ENCODE measurements at regions not wholly inside any gene's neighbourhood (a gene's known extent, or its start where the extent isn't known, plus 50 kb on each side); places are given as distances from the start of the nearest gene placed in this dataset.

DNA sequence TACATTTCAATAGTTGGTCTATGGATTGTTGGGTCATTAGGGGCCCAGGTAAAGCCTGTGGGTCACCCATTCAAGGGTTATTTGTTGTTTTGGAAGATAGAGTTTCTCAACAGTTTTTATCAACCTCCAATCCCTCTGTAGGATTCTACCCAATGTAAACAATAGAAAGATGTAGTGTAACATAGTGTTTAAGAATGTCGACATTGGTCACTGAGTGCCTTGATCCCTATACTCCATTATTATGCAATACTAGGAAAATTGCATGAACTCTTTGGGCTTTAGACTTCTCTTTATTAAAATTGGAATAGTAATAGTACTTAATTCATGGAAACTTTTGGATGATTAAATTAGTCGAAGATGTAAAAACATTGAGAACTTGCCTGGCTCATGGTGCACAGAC is 292.1 kb downstream of the GPD2 start:
- no peak overlapping the region for H3K4me3 ChIP-seq (ENCODE audit: low read depth, low read length)
- TF ChIP-seq, protein P1, sequence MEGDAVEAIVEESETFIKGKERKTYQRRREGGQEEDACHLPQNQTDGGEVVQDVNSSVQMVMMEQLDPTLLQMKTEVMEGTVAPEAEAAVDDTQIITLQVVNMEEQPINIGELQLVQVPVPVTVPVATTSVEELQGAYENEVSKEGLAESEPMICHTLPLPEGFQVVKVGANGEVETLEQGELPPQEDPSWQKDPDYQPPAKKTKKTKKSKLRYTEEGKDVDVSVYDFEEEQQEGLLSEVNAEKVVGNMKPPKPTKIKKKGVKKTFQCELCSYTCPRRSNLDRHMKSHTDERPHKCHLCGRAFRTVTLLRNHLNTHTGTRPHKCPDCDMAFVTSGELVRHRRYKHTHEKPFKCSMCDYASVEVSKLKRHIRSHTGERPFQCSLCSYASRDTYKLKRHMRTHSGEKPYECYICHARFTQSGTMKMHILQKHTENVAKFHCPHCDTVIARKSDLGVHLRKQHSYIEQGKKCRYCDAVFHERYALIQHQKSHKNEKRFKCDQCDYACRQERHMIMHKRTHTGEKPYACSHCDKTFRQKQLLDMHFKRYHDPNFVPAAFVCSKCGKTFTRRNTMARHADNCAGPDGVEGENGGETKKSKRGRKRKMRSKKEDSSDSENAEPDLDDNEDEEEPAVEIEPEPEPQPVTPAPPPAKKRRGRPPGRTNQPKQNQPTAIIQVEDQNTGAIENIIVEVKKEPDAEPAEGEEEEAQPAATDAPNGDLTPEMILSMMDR (conservative IDR thresholded peaks at IDR 0.05; ENCODE audit: low read depth, low read length): no peak
- DNase-seq (ENCODE audit: low read depth): no peak

- TF ChIP-seq, protein P1 (conservative IDR thresholded peaks at IDR 0.05; ENCODE audit: low read depth, low read length): no peak
- no peak overlapping the region for H3K4me3 ChIP-seq (ENCODE audit: low read depth, low read length)
- DNase-seq (ENCODE audit: low read depth): no peak
Measured at GRCh38 chr2:156731506-156731905, 295.3 kb downstream of the GPD2 start.

DNA sequence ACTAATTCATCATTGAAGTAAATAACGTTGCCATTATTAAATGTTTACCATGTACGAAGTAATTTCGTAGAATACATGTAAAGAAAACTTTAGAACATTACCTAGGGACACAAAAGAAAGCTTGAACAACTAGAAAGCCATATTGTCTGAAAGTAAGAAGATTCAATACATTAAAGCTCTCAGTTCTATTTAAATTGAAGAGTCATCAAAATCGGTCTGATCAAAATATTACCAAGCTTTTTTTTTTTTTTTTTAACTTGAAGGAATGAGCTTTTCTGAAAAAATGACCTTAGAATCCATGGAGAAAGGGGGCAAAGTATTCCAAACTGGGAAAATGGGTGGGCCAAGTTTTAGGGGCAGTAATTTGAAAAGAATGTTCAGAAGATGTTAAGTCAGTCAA is 300.8 kb downstream of the GPD2 start:
- DNase-seq (ENCODE audit: low read depth): no peak
- no peak overlapping the region for H3K4me3 ChIP-seq (ENCODE audit: low read depth, low read length)
- TF ChIP-seq, protein P1 (conservative IDR thresholded peaks at IDR 0.05; ENCODE audit: low read depth, low read length): no peak

DNA sequence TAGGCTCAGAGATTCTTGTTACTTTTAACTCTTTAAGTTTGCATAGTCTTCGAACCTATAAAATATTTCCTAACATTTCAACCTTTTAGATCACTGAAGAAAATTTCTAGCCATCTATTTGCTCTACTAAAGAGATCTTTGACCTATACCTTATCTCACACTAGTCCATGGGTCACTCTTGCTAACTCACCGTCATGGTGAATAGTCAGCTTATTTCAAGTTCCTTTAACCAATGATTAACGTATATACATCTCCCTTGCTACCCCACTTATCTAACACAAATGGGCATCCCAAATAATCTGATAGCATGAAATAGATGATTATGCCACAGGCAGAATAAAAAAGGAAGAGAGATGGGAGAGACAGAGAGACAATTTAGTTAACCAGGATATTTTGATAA is 303.1 kb downstream of the GPD2 start:
- no peak overlapping the region for H3K4me3 ChIP-seq (ENCODE audit: low read depth, low read length)
- TF ChIP-seq, protein P1 (conservative IDR thresholded peaks at IDR 0.05; ENCODE audit: low read depth, low read length): no peak
- no peak for DNase-seq (ENCODE audit: low read depth)

GRCh38 chr2:156745619-156746018 is 309.4 kb downstream of the GPD2 start:
- no peak for DNase-seq (ENCODE audit: low read depth)
- no peak overlapping the region for H3K4me3 ChIP-seq (ENCODE audit: low read depth, low read length)
- TF ChIP-seq, protein P1 (conservative IDR thresholded peaks at IDR 0.05; ENCODE audit: low read depth, low read length): no peak

DNA sequence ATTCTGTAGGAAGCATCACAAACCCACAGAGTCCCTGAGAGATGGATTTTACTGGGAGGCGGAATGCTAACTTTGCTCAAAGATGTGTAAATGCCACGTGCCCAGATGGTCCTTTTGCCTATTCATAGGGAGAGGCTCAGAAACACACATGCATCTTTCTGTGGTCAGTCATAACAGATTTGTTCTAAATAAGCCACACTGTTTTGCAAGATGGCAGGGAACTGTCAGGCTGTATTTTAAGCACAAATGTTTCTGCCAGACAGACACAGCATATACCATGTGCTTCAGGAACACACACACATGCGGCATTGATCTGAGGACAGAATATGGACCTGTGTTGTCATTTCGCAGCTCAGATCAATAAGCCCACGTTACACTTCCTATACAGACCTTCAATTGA is 312.0 kb downstream of the GPD2 start:
- DNase-seq (ENCODE audit: low read depth): no peak
- no peak overlapping the region for H3K4me3 ChIP-seq (ENCODE audit: low read depth, low read length)
- TF ChIP-seq, protein P1 (conservative IDR thresholded peaks at IDR 0.05; ENCODE audit: low read depth, low read length): no peak

DNA sequence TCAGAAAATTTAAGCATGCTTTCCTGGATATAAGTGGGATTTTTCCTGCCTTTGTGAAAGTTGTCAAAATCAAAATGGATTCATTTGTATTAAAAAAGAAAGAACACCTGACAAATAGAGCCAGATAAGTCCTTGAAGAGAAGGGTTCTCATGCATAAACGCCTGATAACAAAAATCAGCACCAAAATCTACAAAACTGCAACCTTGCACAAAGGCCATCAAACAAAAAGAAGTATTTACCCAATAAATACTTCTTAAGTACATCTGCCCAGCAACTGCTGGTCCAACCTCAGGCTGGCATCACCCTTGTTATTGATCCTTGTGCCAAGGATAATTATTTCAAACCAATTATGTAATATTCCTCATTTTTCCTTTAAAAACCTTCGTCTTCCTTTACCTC is 315.9 kb downstream of the GPD2 start:
- TF ChIP-seq, protein P1 (conservative IDR thresholded peaks at IDR 0.05; ENCODE audit: low read depth, low read length): no peak
- H3K4me3 ChIP-seq (ENCODE audit: low read depth, low read length): no peak overlapping the region
- no peak for DNase-seq (ENCODE audit: low read depth)
